ENCODE measurements at regions not wholly inside any gene's neighbourhood (a gene's known extent, or its start where the extent isn't known, plus 50 kb on each side); places are given as distances from the start of the nearest gene placed in this dataset.

DNA sequence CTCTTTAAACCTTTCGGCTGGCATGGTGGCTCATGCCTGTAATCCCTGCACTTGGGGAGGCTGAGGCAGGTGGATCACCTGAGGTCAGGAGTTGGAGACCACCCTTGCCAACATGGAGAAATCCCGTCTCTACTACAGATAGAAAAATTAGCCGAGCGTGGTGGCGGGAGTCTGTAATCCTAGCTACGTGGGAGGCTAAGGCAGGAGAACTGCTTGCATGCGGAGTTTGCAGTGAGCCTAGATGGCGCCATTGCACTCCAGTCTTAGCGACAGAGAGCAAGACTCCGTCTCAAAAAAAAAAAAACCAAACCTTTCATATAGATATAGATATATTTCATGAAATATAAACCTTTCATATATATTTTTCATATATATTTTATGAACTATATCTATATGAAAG lies 864.7 kb downstream of the TRIB2 start:
- TF ChIP-seq ZNF512 (CRISPR knock-in tag; IDR thresholded peaks at IDR 0.05; ENCODE audit: borderline replicate concordance) (no peak), TEAD4 (CRISPR knock-in tag; IDR thresholded peaks at IDR 0.05) (no peak), IRF2 (CRISPR knock-in tag; IDR thresholded peaks at IDR 0.05; ENCODE audit: borderline replicate concordance, low read depth) (no peak), CTCF (IDR thresholded peaks at IDR 0.05) (0 out of 2 replicates have a peak, but pooled peaks have one; percentile 16), ETV6 (CRISPR knock-in tag; IDR thresholded peaks at IDR 0.05) (no peak), IRF1 (CRISPR knock-in tag; IDR thresholded peaks at IDR 0.05) (no peak), ATF3 (CRISPR knock-in tag; conservative IDR thresholded peaks at IDR 0.05) (no peak)
- TF ChIP-seq, protein P1, sequence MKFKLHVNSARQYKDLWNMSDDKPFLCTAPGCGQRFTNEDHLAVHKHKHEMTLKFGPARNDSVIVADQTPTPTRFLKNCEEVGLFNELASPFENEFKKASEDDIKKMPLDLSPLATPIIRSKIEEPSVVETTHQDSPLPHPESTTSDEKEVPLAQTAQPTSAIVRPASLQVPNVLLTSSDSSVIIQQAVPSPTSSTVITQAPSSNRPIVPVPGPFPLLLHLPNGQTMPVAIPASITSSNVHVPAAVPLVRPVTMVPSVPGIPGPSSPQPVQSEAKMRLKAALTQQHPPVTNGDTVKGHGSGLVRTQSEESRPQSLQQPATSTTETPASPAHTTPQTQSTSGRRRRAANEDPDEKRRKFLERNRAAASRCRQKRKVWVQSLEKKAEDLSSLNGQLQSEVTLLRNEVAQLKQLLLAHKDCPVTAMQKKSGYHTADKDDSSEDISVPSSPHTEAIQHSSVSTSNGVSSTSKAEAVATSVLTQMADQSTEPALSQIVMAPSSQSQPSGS (CRISPR knock-in tag; IDR thresholded peaks at IDR 0.05; ENCODE audit: borderline replicate concordance, low read depth): no peak

All from WTC11 (cell line).